ENCODE measurements at regions not wholly inside any gene's neighbourhood (a gene's known extent, or its start where the extent isn't known, plus 50 kb on each side); places are given as distances from the start of the nearest gene placed in this dataset.

DNA sequence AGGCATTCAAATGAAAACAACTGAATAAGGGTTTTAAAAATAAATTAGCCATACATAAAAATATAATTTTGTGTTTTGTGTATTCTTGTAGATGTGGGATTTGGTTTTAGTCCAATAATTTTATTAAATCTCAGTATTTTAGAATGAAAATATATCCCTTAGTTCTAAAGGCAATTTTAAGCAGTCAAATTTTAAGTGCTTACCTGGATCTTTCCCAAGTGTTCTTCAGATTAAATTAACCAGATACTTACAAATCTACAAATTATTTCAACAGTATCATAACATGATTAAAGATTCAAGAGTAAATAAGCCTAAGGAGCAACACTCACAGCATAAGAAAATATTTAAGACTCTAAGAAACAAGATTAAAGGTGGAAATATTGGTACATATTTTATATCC, 275.0 kb upstream of the RBMS3 start:
- Histone ChIP-seq H3K36me3 (no peaks in the 10 kb centered on the region), H3K4me3 (no peak overlapping the region), H3K27me3 (no peaks in the 10 kb centered on the region), H3K27ac (no peak overlapping the region), H3K4me1 (no peaks in the 10 kb centered on the region), H3K9me3 (no peaks in the 10 kb centered on the region)
- DNase-seq = no peak
- TF ChIP-seq EP300 (IDR thresholded peaks at IDR 0.05) (no peak), POLR2AphosphoS5 (IDR thresholded peaks at IDR 0.05) (no peak), POLR2A (IDR thresholded peaks at IDR 0.05) (no peak)
- TF ChIP-seq, protein P1, sequence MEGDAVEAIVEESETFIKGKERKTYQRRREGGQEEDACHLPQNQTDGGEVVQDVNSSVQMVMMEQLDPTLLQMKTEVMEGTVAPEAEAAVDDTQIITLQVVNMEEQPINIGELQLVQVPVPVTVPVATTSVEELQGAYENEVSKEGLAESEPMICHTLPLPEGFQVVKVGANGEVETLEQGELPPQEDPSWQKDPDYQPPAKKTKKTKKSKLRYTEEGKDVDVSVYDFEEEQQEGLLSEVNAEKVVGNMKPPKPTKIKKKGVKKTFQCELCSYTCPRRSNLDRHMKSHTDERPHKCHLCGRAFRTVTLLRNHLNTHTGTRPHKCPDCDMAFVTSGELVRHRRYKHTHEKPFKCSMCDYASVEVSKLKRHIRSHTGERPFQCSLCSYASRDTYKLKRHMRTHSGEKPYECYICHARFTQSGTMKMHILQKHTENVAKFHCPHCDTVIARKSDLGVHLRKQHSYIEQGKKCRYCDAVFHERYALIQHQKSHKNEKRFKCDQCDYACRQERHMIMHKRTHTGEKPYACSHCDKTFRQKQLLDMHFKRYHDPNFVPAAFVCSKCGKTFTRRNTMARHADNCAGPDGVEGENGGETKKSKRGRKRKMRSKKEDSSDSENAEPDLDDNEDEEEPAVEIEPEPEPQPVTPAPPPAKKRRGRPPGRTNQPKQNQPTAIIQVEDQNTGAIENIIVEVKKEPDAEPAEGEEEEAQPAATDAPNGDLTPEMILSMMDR (IDR thresholded peaks at IDR 0.05) = no peak
- no peak for ATAC-seq (ENCODE audit: low FRiP score in 2 of 2)

DNA sequence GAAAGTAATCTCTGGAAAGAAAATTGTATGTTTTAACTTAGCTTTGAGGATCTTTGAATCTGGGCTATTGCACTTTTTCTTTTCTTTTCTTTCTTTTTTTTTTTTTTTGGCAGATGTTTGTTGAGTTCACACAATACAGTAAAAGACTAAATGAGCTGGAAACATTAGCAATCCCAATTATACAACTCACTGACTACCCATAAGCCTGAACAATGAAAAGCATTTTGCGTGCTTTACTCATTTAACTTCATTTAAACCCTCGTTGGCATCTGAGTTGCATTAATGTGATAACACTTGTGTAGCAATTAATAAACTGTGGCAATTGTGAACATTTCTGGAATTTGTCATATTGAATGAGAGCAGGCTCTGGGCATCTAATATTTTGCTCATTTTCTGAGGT, 269.4 kb upstream of the RBMS3 start:
- DNase-seq = no peak
- TF ChIP-seq POLR2AphosphoS5 (IDR thresholded peaks at IDR 0.05) (no peak), POLR2A (IDR thresholded peaks at IDR 0.05) (no peak), EP300 (IDR thresholded peaks at IDR 0.05) (no peak)
- TF ChIP-seq, protein P1 (IDR thresholded peaks at IDR 0.05) = no peak
- WGBS, 2 donors = 86 to 89% methylated on average over 2 of the region's 2 CpGs
- ATAC-seq (ENCODE audit: low FRiP score in 2 of 2) = no peak
- Histone ChIP-seq H3K36me3 (no peaks in the 10 kb centered on the region), H3K4me3 (no peak overlapping the region), H3K27ac (no peak overlapping the region), H3K9me3 (no peaks in the 10 kb centered on the region), H3K4me1 (no peaks in the 10 kb centered on the region), H3K27me3 (no peaks in the 10 kb centered on the region)

DNA sequence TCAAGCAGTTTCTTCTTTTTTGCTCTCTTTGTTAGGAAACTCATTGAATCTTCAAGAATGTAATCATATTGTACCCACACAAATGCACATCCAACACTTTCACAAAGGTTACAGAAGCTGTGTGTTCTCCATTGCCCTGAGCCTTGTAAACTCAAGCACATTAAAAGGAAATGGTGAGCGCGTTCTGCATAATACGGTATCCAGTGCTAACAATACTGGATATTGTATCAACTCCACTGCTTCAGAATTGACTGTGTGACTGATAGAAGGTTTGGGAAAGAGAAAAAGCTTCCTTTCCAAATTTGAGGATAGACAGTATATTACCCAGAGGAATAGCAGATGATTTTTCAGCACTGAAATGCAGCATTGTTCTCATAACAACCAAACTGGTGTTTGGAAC, 268.9 kb upstream of the RBMS3 start:
- no peaks in the 10 kb centered on the region for H3K9me3 ChIP-seq
- no peak for ATAC-seq (ENCODE audit: low FRiP score in 2 of 2)
- no peaks in the 10 kb centered on the region for H3K4me1 ChIP-seq
- 88 to 97% methylated on average over 3 of the region's 3 CpGs for WGBS, 2 donors
- no peaks in the 10 kb centered on the region for H3K36me3 ChIP-seq
- no peaks in the 10 kb centered on the region for H3K27me3 ChIP-seq
- TF ChIP-seq, protein P1 (IDR thresholded peaks at IDR 0.05) = no peak
- TF ChIP-seq POLR2A (IDR thresholded peaks at IDR 0.05) (no peak), POLR2AphosphoS5 (IDR thresholded peaks at IDR 0.05) (no peak), EP300 (IDR thresholded peaks at IDR 0.05) (no peak)
- H3K27ac ChIP-seq = no peak overlapping the region
- no peak for DNase-seq
- no peak overlapping the region for H3K4me3 ChIP-seq

DNA sequence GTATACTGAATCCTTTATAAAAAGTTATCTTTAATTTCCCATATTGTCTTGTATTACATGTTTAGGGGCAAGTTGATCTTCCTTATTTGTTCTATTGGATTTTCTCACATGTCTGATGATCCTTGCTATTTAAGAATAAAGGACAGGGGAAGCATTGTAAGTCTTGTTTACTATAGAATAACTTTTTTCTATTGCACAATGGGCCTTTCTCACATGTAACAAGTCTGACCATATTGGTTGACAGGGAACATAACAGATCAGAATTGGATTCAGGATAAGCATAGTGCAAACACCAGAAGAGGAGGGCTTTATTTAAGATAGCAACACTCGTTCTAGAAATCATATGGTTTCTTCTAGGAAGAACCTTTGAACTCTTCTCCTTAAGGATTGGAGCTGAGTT, 257.9 kb upstream of the RBMS3 start:
- no peak for ATAC-seq (ENCODE audit: low FRiP score in 2 of 2)
- TF ChIP-seq POLR2AphosphoS5 (IDR thresholded peaks at IDR 0.05) (no peak), EP300 (IDR thresholded peaks at IDR 0.05) (no peak), POLR2A (IDR thresholded peaks at IDR 0.05) (no peak)
- TF ChIP-seq, protein P1 (IDR thresholded peaks at IDR 0.05) = no peak
- no peak overlapping the region for H3K4me3 ChIP-seq
- H3K27me3 ChIP-seq = no peaks in the 10 kb centered on the region
- no peaks in the 10 kb centered on the region for H3K36me3 ChIP-seq
- no peaks in the 10 kb centered on the region for H3K9me3 ChIP-seq
- H3K27ac ChIP-seq = no peak overlapping the region
- H3K4me1 ChIP-seq = no peaks in the 10 kb centered on the region
- DNase-seq = no peak
- 58 to 70% methylated on average over 1 of the region's 1 CpG for WGBS, 2 donors

DNA sequence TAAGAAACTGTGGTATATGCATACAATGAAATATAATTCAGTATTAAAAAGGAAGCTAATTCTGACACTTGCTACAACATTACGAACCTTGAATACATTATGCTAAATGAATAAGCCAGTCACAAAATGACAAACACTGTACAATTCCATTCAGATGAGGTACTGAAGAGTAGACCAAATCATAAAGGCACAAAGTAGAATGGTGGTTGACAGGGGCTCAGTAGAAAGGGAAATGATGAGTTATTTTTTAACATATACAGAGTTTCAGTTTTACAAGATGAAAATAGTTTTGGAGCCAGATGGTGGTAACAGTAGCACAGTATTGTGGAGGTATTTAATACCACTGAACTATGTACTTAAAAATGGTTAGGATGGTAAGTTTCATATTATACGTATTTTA, 254.6 kb upstream of the RBMS3 start:
- Histone ChIP-seq H3K4me1 (no peaks in the 10 kb centered on the region), H3K27ac (no peak overlapping the region), H3K9me3 (no peaks in the 10 kb centered on the region), H3K4me3 (no peak overlapping the region), H3K36me3 (no peaks in the 10 kb centered on the region), H3K27me3 (no peaks in the 10 kb centered on the region)
- no peak for TF ChIP-seq POLR2AphosphoS5 (IDR thresholded peaks at IDR 0.05)
- no peak for TF ChIP-seq POLR2A (IDR thresholded peaks at IDR 0.05)
- no peak for TF ChIP-seq EP300 (IDR thresholded peaks at IDR 0.05)
- TF ChIP-seq, protein P1 (IDR thresholded peaks at IDR 0.05) = no peak
- ATAC-seq (ENCODE audit: low FRiP score in 2 of 2) (no peak), DNase-seq (no peak)
- WGBS, 2 donors = 80 to 83% methylated on average over 2 of the region's 2 CpGs

Data from upper lobe of left lung (tissue), 6 donors.